GM18858 (cell line): ENCODE measurements at regions not wholly inside any gene's neighbourhood (a gene's known extent, or its start where the extent isn't known, plus 50 kb on each side); places are given as distances from the start of the nearest gene placed in this dataset.

Source experiments
- ATAC-seq: cut with Tn5 transposase; IDR thresholded peaks from one replicate; pipeline ENCODE4 v1.9.1; 2021; ENCODE audit not compliant: unreplicated experiment

- no peak for ATAC-seq
These were observed 2314.1 kb downstream of the LRRC4C start for GRCh38 chr11:39145346-39145745.

DNA sequence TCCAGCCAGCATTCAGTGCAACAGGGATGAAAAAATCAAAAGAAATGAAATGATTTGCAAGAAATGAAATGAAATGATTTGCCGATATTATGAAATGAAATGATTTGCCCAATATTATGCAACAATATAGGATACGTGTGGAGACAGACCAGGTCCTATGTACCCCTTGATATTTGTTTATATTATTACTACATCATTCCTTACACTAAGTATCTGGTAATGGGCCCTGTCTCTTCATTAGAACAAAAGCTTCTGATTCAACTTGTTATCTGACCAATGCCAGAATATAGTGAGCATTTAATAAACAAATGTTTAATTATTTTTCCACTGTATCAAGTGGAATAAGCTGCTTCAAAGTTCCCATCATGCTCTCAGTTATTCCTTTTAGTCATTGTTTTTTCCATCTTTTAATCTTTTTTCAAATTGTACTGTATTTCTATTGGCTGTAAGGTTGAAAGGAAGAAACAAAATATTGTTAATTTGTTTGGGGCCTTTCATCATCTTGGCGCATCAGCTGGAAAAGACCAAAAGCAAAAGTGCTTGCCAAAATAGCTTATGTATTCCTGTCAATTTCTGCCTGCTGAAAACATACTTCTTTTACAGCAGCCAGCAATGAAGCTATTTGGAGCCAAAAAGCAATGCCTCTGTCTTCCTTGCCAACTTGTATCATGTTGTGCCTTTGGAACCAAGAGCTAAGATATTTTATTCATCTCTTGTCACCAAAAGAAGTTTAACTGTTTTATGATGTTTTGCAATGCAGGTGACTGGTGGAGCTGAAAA is 2314.9 kb downstream of the LRRC4C start:
- no peak for ATAC-seq

- no peak for ATAC-seq
These were observed 2319.9 kb downstream of the LRRC4C start for GRCh38 chr11:39139581-39139980.

GRCh38 chr11:39120890-39121289 is 2338.6 kb downstream of the LRRC4C start:
- ATAC-seq, result no peak

DNA sequence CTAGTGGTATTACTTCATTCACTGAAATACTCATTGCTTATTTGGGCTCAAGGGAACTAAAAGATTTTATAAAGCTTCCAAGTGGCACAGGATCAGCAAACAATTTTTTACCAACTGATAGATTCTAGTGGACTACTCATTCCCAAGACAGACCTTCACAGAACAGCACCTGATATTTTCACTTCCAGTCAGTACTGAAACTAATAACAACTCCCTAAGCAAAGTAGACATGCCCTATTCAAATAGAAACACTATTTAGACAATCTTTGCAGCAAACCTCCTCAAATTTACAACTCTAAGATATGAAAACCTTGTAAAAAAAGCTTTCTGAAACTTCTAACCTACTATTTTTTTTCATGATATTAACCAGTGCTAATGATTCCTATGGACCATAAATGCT is 2345.8 kb downstream of the LRRC4C start:
- ATAC-seq, result no peak

- no peak for ATAC-seq
These were observed 2357.2 kb downstream of the LRRC4C start for GRCh38 chr11:39102236-39102635.

- no peak for ATAC-seq
These were observed 2381.0 kb downstream of the LRRC4C start for GRCh38 chr11:39078465-39078864.

- ATAC-seq, result no peak
These were observed 2421.8 kb downstream of the LRRC4C start for GRCh38 chr11:39037611-39038010.

GRCh38 chr11:39036021-39036420 is 2423.4 kb downstream of the LRRC4C start:
- ATAC-seq, result no peak

DNA sequence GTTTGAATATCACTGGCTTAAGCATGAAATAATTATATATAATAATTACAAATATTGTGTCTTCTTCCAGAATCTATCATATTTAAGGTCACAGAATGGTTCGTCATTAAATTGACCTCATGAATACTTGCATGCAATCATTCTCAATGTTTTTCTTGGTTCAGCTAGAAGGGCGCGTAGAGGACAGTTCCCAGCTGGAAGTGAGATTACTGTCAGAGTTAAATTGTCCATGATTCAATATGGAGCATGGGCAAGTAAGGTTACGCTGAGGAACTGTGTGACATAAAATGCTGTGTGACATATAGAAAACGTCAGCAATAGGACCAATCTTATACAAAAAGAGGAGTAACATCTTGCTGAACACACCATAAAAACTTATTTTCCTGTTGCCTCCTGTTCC is 2423.5 kb upstream of the RAG2 start:
- no peak for ATAC-seq

DNA sequence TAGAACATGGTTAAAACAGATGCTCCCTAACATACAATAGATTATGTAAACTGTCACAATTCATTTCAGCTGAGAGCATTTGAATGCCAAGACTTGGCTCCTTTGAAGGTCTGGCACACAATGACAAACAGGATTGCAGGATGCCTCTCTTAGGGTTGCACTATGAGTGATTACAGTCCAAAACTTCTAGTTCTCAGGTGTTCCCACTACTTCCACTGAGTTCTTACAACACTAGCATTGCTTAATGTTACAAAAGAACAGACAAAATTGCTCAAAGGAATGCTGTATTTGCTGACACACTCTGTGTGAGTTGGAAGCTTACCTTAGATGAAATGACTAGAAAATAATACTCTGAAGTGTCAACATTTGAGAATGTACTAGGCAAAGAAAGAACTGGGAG is 2413.8 kb upstream of the RAG2 start:
- ATAC-seq, result no peak

DNA sequence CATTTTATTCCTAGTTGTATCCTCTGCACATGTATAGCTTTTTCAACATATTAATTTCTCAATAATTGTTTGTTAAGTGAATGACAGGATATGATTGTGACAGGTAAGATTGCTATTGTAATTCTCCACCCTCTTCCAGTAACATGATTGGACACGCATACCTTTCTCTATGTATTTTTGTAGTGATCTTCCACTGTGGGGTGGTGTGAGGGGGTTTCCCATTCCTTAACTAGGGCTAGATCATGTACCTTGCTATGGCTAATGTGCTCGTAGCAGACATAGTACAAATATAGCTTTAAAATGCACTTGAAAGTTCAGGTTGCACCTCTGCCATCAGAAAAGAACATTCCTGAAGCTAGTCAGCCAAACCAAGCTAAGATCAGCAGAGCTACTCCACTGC is 2392.8 kb upstream of the RAG2 start:
- ATAC-seq, result no peak

DNA sequence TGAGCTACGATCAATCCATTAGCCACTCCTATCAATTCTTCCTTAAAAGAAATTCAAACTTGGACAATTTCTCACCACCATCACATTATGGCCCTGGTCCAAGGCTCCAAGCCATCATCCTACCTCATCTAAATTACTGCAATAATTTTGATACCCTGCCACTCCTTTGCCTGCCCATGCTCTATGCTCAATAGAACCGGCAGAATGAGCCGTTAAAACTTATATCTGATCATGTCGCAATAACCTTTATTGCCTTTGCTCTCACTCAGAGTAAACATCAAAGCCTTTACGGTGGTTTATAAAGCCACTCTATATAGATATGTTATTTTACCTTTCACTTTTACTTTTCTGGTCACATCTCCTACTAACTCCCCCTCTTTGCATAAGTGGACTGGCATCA is 2392.1 kb upstream of the RAG2 start:
- ATAC-seq, result no peak

DNA sequence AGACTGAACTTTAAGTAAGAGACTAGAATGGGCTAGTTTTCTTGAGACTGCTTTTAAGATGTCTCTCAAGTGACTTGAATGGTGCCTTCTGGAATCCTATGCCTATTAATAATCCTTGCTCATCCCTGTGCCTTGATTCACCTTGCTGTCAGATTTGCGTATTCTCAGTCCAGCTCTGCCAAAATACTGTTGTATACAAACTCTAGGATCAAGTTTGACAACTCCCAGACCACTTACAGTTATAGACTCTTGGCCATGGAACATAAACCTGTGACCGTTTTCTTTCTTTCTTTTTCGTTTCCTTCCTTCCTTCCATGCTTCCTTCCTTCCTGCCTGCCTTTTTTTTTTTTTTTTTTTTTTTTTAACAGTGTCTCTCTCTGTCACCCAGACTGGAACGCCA is 2390.9 kb upstream of the RAG2 start:
- ATAC-seq, result no peak

- no peak for ATAC-seq
These were observed 2374.2 kb upstream of the RAG2 start for GRCh38 chr11:38972220-38972619.

DNA sequence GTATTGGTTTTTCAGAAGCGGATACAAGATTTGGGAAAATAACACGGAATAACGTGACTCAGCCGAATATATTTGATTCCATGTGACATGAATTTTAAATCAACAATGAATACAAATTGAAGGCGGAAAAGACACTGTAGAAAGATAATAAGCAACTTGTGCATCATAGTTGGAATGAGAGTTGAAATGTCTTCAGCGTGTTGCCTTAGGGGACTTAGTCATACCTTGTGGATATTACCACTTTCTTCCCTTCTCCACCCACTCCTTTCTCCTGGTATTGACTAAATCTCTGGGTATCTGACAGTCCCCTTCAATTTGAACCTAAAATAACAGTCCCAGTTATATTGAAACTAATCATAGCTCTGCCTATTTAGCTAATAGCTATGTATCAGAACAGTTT is 2373.1 kb upstream of the RAG2 start:
- no peak for ATAC-seq

DNA sequence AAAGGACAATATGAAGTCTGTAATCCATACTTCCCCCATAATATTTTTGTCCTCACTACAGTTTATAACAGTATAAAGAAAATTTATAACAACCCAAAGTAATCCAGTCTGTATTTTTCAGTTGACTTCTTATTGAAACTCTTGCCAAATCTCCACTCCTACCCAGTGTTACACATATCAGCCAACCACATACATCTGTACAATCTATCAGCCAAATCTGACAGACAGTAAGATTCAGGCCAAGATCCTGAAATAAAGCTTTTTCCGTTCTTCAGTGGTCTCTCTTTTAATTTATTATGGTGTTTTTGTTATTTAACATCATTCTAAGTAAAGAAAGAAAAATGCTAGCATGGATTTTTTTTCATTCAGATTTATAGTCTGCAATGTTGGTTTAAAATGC is 2370.9 kb upstream of the RAG2 start:
- ATAC-seq, result no peak

DNA sequence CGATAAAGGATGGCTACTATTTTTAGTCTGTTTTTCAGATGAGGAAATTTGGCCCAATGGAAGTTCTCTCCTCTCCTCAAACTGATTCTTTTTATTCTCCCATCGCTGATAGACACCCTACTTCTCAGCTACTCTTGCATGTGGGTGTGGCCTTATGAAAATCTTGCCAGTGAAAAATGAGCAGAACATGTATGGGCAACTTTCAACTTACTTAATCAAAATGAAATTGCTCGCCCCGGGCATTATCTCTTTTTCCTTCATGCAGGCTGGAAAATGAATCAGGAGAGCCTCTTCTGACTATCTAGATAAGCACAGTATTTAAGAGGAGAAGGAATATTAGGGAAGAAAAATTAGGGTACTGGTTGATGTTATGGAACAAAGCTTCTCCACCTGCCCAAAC is 2354.7 kb upstream of the RAG2 start:
- no peak for ATAC-seq

- ATAC-seq, result no peak
These were observed 2352.8 kb upstream of the RAG2 start for GRCh38 chr11:38950867-38951266.

DNA sequence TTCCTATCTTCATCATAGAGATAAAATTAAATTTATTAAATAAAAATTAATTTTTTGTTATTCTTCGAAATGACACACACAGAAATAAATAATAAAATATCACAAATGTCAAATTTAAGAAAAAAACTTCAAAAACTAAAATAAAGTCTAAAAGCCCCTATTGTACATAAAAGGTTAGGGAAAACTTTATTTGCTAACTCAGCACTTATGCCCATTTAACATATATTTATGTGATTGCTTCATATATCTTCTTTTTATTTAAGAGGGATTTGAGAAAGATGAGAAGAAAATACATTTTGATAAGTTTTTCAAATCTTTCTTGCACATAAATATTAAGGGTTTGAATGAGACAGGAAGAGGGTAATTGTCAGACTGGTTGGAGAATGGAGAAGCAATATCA is 2350.4 kb upstream of the RAG2 start:
- ATAC-seq, result no peak

- no peak for ATAC-seq
These were observed 2339.7 kb upstream of the RAG2 start for GRCh38 chr11:38937709-38938108.

- ATAC-seq, result no peak
These were observed 2337.9 kb upstream of the RAG2 start for GRCh38 chr11:38935941-38936340.

DNA sequence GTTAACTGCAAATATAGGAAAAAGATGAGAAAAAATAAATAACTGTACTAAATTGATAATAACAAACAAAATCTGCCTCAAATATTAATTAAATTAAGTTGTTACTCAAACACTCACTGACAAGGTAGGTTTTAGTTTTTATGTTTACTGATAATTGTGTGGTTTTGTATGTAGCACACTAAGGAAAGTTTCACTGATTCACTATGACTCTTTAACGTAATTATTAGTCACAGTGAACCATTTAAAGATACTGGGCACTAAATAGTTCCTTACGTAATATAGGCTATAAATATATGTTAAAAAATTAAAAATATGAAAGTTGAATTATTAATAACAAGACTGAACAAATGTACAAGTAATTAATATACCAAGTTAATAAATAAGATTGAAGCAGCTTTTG is 2330.0 kb upstream of the RAG2 start:
- no peak for ATAC-seq
